Lower leg skin (tissue), 3 donors: ENCODE measurements at regions not wholly inside any gene's neighbourhood (a gene's known extent, or its start where the extent isn't known, plus 50 kb on each side); places are given as distances from the start of the nearest gene placed in this dataset.

Source experiments
- POLR2A ChIP-seq, 2 donors: fragments of 450-650 bp; IDR thresholded peaks; one replicate each; pipeline ENCODE4 v1.6.1; 2016 to 2017; ENCODE audit warnings: antibody characterized with exemption in 2 of 2, mild to moderate bottlenecking in 1 of 2, moderate library complexity in 1 of 2
- TF ChIP-seq, protein P1 (sequence below), 3 donors: fragments of 450-650 bp; IDR thresholded peaks; one replicate each; pipeline ENCODE4 v1.5.1; 2016; ENCODE audit warnings: antibody characterized with exemption in 3 of 3, mild to moderate bottlenecking in 3 of 3, moderate library complexity in 2 of 3

DNA sequence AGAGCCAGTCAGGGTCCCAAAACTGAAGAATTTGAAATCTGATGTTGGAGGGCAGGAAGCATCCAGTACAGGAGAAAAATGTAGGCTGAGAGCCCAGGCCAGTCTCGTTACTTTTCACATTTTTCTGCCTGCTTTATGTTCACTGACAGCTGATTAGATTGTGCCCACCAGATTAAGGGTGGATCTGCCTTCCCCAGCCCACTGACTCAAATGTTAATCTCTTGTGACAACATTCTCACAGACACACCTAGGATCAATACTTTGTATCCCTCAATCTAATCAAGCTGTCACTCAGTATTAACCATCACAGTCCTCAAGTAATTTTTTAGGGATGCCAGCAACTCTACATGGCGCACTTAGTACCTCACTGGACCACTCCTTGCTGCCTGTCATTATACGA is 1345.3 kb downstream of the FAM181B start:
- TF ChIP-seq, protein P1, sequence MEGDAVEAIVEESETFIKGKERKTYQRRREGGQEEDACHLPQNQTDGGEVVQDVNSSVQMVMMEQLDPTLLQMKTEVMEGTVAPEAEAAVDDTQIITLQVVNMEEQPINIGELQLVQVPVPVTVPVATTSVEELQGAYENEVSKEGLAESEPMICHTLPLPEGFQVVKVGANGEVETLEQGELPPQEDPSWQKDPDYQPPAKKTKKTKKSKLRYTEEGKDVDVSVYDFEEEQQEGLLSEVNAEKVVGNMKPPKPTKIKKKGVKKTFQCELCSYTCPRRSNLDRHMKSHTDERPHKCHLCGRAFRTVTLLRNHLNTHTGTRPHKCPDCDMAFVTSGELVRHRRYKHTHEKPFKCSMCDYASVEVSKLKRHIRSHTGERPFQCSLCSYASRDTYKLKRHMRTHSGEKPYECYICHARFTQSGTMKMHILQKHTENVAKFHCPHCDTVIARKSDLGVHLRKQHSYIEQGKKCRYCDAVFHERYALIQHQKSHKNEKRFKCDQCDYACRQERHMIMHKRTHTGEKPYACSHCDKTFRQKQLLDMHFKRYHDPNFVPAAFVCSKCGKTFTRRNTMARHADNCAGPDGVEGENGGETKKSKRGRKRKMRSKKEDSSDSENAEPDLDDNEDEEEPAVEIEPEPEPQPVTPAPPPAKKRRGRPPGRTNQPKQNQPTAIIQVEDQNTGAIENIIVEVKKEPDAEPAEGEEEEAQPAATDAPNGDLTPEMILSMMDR (IDR thresholded peaks at IDR 0.05): no peak
- no peak for TF ChIP-seq POLR2A (IDR thresholded peaks at IDR 0.05)
